ENCODE measurements at regions not wholly inside any gene's neighbourhood (a gene's known extent, or its start where the extent isn't known, plus 50 kb on each side); places are given as distances from the start of the nearest gene placed in this dataset.
"Not testable (repeated sequence)": the region's sequence is repeated elsewhere in the genome, so short reads cannot be mapped to it uniquely, and the experiment has no call there.

DNA sequence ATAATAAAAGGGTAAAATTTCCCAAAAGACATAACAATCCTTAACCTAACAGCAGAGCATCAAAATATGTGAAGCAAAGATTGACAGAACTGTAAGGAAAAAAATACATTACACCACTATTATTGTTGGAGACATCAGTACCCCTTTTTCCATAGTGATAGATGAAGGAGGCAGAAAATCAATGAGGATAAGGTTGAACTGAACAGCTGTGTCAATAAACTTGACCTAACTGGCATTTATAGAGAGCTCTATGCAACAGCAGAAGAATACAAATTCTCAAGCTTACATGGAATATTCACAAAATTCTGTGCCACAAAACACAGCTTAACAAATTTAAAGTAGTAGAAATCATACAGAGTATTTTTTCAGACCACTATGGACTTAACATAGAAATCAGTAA, 195.0 kb upstream of the ELAC2 start:
- DNase-seq (ENCODE audit: low read depth) = no peak

- DNase-seq (ENCODE audit: low read depth) = no peak
These were observed 191.3 kb upstream of the ELAC2 start for GRCh38 chr17:13209081-13209480.

GRCh38 chr17:13204607-13205237, 186.9 kb upstream of the ELAC2 start:
- DNase-seq (ENCODE audit: low read depth) = no peak

DNA sequence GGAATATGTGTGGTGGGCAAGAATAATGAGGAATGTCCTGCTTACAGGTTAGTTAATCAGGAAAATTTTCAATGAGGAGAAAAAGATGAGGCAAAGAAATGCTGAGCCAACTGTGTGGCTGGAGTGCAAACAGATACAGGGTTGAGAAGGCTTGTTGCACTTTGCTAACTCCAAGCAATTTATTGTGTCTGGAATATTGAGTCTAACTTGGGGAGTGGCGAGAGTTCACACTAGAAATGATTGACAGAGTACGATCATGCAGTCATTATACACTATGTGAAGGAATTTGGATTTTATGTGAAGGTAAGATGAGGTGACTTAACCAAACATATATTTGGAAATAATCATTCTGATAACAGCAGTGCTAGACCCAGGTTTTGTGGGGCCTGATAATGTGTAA, 185.0 kb upstream of the ELAC2 start:
- DNase-seq (ENCODE audit: low read depth) = no peak

DNA sequence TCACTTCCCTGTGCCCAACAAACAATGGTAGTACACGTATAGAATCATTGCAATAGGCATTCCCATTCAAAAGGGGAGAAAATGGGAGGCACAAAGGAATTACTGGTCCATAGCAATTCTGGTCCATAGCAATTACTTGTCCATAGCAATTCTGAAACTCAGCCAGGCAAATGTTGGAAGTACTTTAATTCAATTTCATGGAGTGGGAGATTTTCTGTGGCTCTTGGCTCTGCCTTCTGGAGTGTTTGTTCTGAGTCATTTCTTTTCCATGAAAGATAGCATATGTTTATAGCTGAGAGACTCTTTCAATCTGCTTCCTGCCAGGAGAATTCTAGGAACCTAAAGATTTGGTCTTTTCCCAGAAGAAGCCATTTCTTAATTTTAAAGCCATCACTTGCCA, 182.8 kb upstream of the ELAC2 start:
- DNase-seq (ENCODE audit: low read depth) = no peak

DNA sequence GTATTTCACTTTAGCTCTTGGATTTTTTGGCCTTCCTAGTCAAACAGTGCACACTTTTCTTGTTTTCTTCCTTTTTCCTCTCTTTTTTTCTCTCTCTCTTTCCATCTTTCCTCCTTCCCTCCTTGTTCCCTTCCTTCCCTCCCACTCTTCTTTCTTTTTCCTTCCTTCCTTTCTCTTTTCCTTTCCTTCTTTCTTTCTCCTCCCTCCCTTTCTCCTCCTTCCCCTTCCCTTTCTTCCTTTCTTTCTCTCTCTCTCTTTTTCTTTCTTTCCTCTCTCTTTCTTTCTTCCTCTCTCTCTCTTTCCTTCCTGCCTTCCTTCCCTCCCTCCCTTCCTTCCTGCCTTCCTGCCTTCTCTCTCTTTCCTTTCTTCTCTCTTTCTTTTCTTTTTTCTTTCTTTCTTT, 181.6 kb upstream of the ELAC2 start:
- DNase-seq (ENCODE audit: low read depth) = no peak

DNA sequence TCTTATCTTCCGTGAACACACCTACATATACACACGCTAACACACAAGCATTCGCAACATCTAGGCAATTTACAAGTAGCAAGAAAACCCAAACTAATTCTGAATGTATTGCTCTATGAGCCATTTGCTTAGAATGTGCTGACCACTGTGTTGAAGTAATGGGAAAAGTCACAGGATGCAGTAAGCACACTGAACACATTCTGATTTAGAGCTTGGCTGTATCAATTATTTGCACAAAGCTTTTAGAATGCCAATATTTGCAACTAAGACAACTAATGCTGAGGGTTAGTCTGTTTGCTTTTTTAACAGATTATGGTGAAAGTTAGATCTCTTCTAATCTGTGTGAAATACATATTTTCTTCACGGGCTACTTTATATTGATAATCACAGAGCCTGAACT, 179.8 kb upstream of the ELAC2 start:
- no peak for DNase-seq (ENCODE audit: low read depth)

- no peak for DNase-seq (ENCODE audit: low read depth)
These were observed 177.1 kb upstream of the ELAC2 start for GRCh38 chr17:13194887-13195286.

DNA sequence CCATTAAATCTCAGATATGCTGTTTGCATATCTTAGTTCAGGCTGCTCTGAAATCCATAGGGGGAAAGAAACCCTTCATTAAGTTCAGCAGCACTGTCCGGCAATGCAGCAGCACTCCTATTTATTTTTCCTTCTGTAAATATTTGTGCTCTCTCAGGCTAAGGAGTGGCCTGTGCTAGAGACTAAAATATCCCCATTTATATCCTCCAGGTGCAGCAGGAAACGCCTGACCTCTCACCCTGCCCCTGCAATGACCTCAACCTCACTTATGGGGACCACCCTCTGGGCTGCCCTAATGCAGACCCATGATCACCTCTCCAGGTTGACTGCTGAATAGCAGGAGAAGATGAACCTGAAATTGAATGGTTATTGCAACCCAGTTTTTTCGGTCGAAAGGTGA, 165.0 kb upstream of the ELAC2 start:
- DNase-seq (ENCODE audit: low read depth) = no peak

DNA sequence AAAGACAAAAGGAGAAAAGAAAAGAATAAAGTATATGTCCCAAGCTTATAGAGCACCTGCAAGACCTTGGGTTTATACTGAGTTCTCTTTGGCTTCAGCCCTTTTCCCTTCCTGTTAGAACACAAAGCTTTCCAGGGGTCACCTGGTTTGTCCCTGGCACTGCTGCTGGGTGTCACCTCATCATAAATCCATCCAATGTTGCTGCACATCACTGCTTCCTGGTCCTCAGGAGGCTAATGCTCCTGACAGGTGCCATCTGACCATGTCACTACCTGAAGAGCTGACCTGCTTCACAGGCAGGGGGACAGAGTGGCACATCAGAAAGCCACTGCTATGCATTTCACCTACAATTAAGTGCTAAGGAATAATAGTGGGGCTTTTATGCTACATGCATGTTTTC, 164.6 kb upstream of the ELAC2 start:
- DNase-seq (ENCODE audit: low read depth) = no peak

- DNase-seq (ENCODE audit: low read depth) = no peak
These were observed 163.9 kb upstream of the ELAC2 start for GRCh38 chr17:13181683-13182082.

DNA sequence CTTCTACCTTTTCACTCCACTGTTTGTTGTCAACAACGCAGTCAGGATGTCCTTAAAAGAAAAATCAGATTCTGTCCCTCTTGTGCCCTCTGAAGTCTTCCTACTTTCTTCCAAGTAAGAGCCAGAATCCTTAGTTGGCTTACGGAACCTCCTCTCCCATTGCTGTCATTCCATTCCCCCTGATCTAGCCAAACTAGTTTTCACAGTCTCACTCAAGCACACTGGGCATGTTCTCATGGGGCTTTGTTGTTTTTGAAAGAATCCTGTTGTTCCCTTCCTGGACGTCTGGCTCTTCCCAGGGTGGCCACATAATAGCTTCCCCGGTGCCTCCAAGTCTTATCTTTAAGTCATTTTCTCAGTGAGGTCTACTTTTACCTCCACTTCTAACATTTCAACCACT, 158.6 kb upstream of the ELAC2 start:
- DNase-seq (ENCODE audit: low read depth) = no peak

DNA sequence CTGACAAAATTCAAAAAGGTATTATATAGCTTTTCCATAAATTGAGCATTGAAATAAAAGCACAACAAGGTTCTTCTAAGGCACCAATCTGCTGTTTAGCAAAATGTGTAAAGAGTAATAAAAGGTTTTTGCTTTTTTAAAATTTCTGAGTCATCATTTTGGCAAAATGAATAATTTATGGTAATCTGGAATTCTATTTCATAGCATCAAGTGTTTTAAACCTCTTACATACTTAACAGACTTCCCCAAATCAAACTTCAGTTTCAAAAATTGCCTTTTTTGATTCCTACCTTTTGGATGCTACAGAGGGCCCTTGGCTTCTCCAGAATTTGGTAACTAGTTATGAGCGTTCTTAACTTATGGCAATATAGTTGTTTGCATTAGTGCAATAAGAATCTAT, 154.0 kb upstream of the ELAC2 start:
- DNase-seq (ENCODE audit: low read depth) = no peak

DNA sequence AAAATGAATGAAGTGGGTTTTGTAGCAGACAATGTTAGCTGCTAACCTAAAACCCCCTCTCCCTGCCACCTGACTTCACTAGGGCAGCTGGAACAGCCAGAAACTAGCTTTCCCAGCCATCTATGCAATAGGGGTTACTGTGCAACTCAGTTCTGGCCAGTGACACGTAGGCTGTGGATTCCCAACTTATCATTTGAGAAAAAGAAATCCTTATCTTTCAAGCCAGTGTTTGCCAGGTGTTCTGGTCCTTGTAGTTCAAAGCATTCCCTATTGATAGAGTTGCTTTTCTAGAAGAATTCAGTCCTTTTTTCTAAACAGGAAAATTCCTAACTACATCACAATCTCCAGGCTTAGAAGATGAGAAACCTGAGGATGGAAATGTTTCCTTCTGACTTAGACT, 144.5 kb upstream of the ELAC2 start:
- DNase-seq (ENCODE audit: low read depth) = no peak

DNA sequence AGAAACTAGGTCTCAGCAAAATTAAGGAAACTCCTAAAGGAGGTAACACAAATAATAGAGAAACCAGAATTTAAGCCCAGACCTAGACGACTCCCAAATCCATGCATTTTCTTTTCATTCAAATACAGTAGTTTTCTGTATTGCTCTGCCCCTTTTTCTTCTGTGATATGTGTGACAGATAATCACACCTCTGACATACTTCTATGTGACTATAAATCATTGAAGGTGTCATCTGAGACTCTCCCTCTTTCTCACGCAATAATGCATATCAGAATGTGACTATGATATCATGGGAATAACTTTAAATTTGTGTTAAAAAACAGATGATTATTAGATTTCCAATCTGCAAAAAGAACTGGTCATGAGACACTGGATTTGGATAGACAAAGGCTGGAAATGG, 143.0 kb upstream of the ELAC2 start:
- DNase-seq (ENCODE audit: low read depth) = no peak

DNA sequence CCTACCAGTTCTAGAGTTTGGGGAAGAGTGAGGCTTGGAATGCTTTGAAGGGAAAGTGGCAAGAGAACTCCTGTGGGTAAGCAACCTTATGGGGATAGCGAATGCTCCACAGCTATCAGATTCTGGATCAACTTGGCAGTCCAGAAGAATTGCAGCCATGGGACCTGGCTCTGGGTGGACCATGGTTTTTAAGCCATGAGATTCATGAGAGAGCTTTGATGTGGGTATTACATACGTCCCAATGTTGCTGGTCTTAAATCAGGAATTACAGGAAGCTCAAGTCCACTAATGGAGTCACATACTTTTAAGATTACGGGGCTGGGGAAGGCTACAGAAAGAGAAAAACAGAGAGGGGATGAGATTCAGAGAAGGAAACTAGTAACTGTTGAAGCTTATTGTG, 142.5 kb upstream of the ELAC2 start:
- no peak for DNase-seq (ENCODE audit: low read depth)

- DNase-seq (ENCODE audit: low read depth) = no peak
These were observed 140.8 kb upstream of the ELAC2 start for GRCh38 chr17:13158494-13159240.

DNA sequence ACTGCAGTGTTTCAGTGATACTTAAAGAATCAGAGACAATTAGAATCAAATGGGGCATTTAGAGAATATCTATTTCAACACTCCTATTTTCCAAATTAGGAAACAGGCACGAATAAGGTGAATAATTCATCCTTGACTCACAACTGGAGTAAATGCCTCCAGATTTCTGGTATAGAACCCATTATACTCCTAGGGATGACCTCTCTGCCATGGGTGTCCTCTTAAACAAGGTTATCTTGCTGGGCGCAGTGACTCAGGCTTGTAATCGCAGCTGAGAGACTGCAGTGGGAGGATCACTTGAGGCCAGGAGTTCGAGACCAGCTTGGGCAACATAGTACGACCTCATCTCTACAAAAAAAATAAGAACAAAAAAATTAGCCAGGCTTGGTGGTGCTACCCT, 139.8 kb upstream of the ELAC2 start:
- DNase-seq (ENCODE audit: low read depth) = no peak

DNA sequence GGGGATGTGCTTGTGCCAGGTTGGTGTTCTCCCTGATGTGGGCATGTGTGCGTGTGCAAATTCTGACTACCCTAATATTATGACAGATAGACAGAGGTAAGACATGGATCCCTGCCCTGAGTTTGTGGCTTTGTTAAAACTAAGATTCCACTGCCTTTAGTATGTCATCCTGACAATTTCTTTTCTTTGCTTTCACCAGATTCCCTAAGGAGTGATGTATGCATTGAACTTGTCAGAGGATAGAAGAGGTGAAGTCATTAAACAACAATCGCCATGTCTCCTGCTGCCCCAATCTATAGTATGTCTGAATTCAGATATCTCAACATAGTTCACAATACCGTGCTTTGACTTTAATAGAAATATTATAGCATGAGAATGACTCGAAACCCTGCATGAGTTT, 137.1 kb upstream of the ELAC2 start:
- no peak for DNase-seq (ENCODE audit: low read depth)

DNA sequence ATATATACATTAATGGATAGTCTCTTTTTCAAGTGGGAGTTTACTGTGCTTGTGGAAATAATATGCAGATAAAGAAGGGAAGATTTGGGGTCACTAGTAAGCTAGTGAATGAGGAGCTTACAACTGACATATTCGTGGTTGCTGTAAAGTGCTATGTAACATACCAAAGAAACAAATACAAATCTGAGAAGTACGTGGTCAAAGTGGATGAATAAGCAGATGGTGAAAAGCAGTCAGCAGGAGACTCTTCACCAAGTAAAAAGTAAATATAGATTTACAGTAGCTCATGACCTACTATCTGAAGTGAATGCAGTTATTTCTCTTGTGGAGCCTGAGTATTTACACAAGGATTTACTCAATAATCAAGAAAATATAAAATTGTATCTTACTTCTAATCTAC, 136.6 kb upstream of the ELAC2 start:
- DNase-seq (ENCODE audit: low read depth) = no peak

- DNase-seq (ENCODE audit: low read depth) = no peak
These were observed 135.2 kb upstream of the ELAC2 start for GRCh38 chr17:13153036-13153435.

DNA sequence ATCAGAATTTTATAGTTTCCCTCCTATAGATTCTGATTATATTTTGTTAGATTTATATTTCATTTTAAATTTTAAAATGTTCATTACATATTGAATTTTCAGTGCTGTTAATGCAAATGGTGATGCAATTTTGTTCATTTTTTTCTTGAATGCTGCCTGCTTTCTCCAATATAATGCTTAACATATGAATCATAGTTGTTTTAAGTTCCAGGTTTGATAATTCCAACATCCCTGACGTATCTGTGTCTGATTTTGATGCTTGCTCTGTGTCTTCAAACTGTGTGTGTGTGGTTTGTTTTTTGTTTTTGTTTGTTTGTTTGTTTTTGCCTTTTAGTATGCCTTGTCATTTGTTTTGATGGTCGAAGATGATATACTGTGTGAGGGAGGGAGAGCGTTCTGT, 134.7 kb upstream of the ELAC2 start:
- no peak for DNase-seq (ENCODE audit: low read depth)

GRCh38 chr17:13150738-13151137, 132.9 kb upstream of the ELAC2 start:
- not testable (repeated sequence) for DNase-seq (ENCODE audit: low read depth)

DNA sequence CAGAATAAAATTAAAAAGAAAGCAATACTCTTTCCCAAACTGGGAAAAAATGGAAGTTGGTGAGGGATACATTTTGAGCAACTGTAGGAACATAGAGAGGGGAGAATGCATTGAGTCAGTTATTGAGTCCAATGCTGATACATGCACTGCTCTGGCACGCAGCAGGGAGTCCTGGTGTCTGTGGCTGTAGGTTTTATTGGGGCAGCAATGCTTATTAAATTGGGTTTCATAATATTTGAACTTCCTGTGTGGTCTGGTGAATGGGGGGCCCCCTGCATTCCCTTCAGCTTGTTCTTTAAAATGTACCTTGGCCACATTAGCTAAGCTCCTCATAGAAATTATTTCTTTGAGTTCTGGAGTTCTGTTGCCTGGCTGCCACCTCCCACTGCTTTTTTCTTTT, 125.2 kb upstream of the ELAC2 start:
- no peak for DNase-seq (ENCODE audit: low read depth)

Data from GM04503 (cell line).